Large intestine (tissue), 3 donors: ENCODE measurements at regions not wholly inside any gene's neighbourhood (a gene's known extent, or its start where the extent isn't known, plus 50 kb on each side); places are given as distances from the start of the nearest gene placed in this dataset.

ENCODE experiments used
- DNase-seq, 2 donors: peaks; one replicate each; pipeline versions ENCODE4 v3.0.0 to v3.0.0-alpha.2; 2013
- H3K27ac ChIP-seq: one replicate; pipeline ENCODE4 v1.5.1; 2013; ENCODE audit warnings: low read length
- H3K27me3 ChIP-seq: 2 replicates; pipeline ENCODE4 v1.6.1; 2013; ENCODE audit warnings: low read length; ENCODE audit not compliant: control insufficient read depth, insufficient read depth
- H3K36me3 ChIP-seq: 2 replicates; pipeline ENCODE4 v1.6.1; 2013; ENCODE audit warnings: low read length; ENCODE audit not compliant: control insufficient read depth, insufficient read depth
- H3K4me1 ChIP-seq: one replicate; pipeline ENCODE4 v1.6.1; 2013; ENCODE audit warnings: low read length; ENCODE audit not compliant: control insufficient read depth, insufficient read depth
- H3K4me3 ChIP-seq: one replicate; pipeline ENCODE4 v1.5.1; 2013; ENCODE audit warnings: low read length
- H3K9me3 ChIP-seq: one replicate; pipeline ENCODE4 v1.6.1; 2013; ENCODE audit warnings: mild to moderate bottlenecking, low read depth, low read length, moderate library complexity; ENCODE audit not compliant: control insufficient read depth
- WGBS: methylation state at CpG from one replicate; pipeline ENCODE4 v1.1.5; 2013; ENCODE audit warnings: low lambda C conversion rate; ENCODE audit not compliant: insufficient coverage; 5-methylcytosine and 5-hydroxymethylcytosine counted together

DNA sequence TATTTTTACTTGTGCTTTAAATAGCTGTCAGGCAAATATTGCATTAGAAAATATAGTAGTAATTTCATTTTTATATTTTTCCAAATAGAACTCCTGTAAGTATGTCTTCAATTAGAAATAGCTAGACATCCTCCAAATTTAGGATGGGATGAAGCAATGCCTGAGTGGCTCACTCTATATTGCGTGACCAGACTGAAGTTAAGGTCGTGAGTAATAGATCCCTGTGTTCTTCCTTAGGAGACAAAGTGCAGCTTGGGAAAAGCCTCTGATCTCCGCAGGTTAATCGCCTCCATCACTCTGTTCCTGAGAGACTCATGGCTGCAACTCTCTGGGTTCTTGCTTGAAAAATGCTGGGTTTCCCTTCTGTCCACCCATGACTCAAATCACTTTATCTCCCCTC lies 484.8 kb upstream of the ANKRD30A start:
- no peaks in the 10 kb centered on the region for H3K4me1 ChIP-seq
- DNase-seq: no peak
- no CpG with 5 or more reads among the region's 4 CpGs for WGBS
- H3K4me3 ChIP-seq: no peak overlapping the region
- no peaks in the 10 kb centered on the region for H3K27me3 ChIP-seq
- H3K27ac ChIP-seq: no peak overlapping the region
- no peaks in the 10 kb centered on the region for H3K36me3 ChIP-seq
- H3K9me3 ChIP-seq: no peaks in the 10 kb centered on the region

GRCh38 chr10:36638462-36639155 lies 486.8 kb upstream of the ANKRD30A start:
- Histone ChIP-seq H3K9me3 (no peaks in the 10 kb centered on the region), H3K27me3 (no peaks in the 10 kb centered on the region), H3K27ac (no peak overlapping the region), H3K4me1 (no peaks in the 10 kb centered on the region), H3K36me3 (no peaks in the 10 kb centered on the region), H3K4me3 (no peak overlapping the region)
- WGBS: no CpG with 5 or more reads among the region's 3 CpGs
- no peak for DNase-seq

- H3K27me3 ChIP-seq: no peaks in the 10 kb centered on the region
- H3K27ac ChIP-seq: no peak overlapping the region
- H3K36me3 ChIP-seq: no peaks in the 10 kb centered on the region
- peaks cover 1% of the 10 kb centered on the region for H3K9me3 ChIP-seq
- no peak overlapping the region for H3K4me3 ChIP-seq
- 77% methylated on average over 2 of the region's 2 CpGs for WGBS
- no peaks in the 10 kb centered on the region for H3K4me1 ChIP-seq
- no peak for DNase-seq
Observed at GRCh38 chr10:36636879-36637278, 488.5 kb upstream of the ANKRD30A start.

- Histone ChIP-seq H3K27ac (no peak overlapping the region), H3K9me3 (peaks cover 6% of the 10 kb centered on the region), H3K27me3 (no peaks in the 10 kb centered on the region), H3K36me3 (no peaks in the 10 kb centered on the region), H3K4me3 (no peak overlapping the region), H3K4me1 (no peaks in the 10 kb centered on the region)
- WGBS: 67% methylated on average over 1 of the region's 1 CpG
- DNase-seq: no peak
Observed at GRCh38 chr10:36636285-36636839, 489.0 kb upstream of the ANKRD30A start.

DNA sequence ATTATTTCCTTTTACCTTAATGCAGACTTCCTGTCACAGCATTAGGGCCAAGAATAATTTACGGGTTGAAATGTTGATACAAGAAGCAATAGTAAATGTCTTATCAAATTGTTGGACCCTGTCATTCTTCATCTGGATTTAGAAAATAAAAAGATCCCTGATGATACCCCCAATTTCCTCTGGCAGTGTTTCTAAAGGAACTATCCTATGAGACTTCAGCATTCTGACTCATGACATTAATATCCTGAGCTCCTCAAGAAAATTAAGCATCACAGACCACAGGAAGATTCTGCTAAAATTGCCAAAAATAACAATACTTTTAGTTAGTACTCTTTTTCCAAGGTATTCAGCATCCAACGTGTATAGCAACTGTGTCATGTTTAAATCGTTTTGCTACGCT lies 490.5 kb upstream of the ANKRD30A start:
- Histone ChIP-seq H3K36me3 (no peaks in the 10 kb centered on the region), H3K4me1 (no peaks in the 10 kb centered on the region), H3K4me3 (no peak overlapping the region), H3K27me3 (no peaks in the 10 kb centered on the region), H3K9me3 (peaks cover 7% of the 10 kb centered on the region), H3K27ac (no peak overlapping the region)
- DNase-seq: no peak
- 77% methylated on average over 4 of the region's 4 CpGs for WGBS

DNA sequence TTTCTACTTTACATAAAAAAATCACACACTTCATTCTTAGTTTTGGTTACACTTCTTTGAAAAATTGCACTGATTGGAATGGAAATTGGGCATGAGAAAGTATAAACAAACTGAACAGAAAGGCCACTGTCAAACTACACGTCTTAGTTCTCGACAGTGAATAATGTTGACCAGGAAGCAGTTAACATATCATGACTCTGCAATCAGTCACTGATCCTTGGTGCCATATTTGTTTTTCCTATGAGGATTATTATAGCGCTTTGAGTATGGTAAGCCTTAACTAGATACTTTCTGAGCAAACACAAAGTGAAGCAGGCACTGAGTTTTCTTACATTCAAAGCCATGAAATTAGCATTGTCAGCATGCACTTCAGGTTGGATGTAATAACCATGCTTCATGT lies 495.1 kb upstream of the ANKRD30A start:
- no CpG with 5 or more reads among the region's 3 CpGs for WGBS
- DNase-seq: no peak
- Histone ChIP-seq H3K27ac (no peak overlapping the region), H3K27me3 (no peaks in the 10 kb centered on the region), H3K4me3 (no peak overlapping the region), H3K9me3 (peaks cover 7% of the 10 kb centered on the region), H3K36me3 (no peaks in the 10 kb centered on the region), H3K4me1 (no peaks in the 10 kb centered on the region)

GRCh38 chr10:36629476-36629875 lies 495.9 kb upstream of the ANKRD30A start:
- H3K9me3 ChIP-seq: peaks cover 7% of the 10 kb centered on the region

GRCh38 chr10:36624551-36625100 lies 500.8 kb upstream of the ANKRD30A start:
- WGBS: no CpG with 5 or more reads among the region's 3 CpGs
- Histone ChIP-seq H3K9me3 (no peaks in the 10 kb centered on the region), H3K4me1 (no peaks in the 10 kb centered on the region), H3K36me3 (no peaks in the 10 kb centered on the region), H3K4me3 (no peak overlapping the region), H3K27ac (no peak overlapping the region), H3K27me3 (no peaks in the 10 kb centered on the region)
- no peak for DNase-seq

More at GRCh38 chr10:36629476-36629875, 495.9 kb upstream of the ANKRD30A start:
- no peak overlapping the region for H3K27ac ChIP-seq
- H3K36me3 ChIP-seq: no peaks in the 10 kb centered on the region
- no peaks in the 10 kb centered on the region for H3K27me3 ChIP-seq
- H3K4me1 ChIP-seq: no peaks in the 10 kb centered on the region
- DNase-seq: no peak
- WGBS: no CpG with 5 or more reads among the region's 2 CpGs
- no peak overlapping the region for H3K4me3 ChIP-seq

- WGBS: no CpG with 5 or more reads among the region's 2 CpGs
- no peak for DNase-seq
Observed at GRCh38 chr10:36621346-36621745, 504.1 kb upstream of the ANKRD30A start.

DNA sequence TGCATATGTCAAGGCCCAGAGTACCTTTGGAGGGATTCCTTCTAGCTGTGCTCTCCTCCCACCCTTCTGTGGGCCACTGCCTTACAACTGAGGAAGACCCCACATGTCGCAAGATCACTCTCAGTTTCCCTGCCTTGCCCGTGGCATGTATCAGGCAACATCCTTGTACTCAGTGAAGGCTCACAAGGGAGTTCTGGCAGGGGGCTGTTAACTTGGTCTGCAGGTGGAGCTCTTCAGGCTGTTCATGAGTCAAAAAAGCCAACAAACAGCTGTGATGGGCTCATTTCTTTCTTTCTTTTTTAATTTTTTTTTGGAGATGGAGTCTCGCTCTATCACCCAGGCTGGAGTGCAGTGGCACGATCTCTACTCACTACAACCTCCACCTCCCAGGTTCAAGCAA lies 513.0 kb upstream of the ANKRD30A start:
- DNase-seq: no peak
- Histone ChIP-seq H3K36me3 (no peaks in the 10 kb centered on the region), H3K27me3 (no peaks in the 10 kb centered on the region), H3K27ac (no peak overlapping the region), H3K4me3 (no peak overlapping the region), H3K4me1 (no peaks in the 10 kb centered on the region), H3K9me3 (no peaks in the 10 kb centered on the region)
- WGBS: no CpG with 5 or more reads among the region's 4 CpGs

More at GRCh38 chr10:36621346-36621745, 504.1 kb upstream of the ANKRD30A start:
- no peaks in the 10 kb centered on the region for H3K4me1 ChIP-seq
- H3K27ac ChIP-seq: no peak overlapping the region
- no peaks in the 10 kb centered on the region for H3K27me3 ChIP-seq
- H3K4me3 ChIP-seq: no peak overlapping the region
- no peaks in the 10 kb centered on the region for H3K9me3 ChIP-seq
- H3K36me3 ChIP-seq: no peaks in the 10 kb centered on the region

DNA sequence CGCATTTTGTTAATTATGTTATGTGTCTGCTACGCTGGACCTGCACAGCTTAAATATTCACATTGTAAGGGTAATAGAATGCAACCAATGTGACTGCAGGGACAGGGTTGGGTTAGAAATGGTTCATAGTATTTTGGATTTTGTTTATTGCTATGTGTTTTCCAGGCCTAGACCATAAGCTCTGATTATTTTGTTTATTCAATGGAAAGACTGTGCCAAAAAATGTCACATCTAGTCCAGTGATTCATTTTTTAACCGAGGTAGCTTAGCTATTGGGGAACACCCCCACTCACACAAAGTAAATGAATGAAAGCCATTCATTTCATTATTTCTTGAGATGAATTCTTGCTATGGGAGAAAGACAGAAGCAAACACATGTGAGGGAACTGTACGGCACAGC lies 516.5 kb upstream of the ANKRD30A start:
- no peak overlapping the region for H3K27ac ChIP-seq
- WGBS: 75% methylated on average over 1 of the region's 4 CpGs
- H3K9me3 ChIP-seq: no peaks in the 10 kb centered on the region
- H3K27me3 ChIP-seq: no peaks in the 10 kb centered on the region
- no peaks in the 10 kb centered on the region for H3K36me3 ChIP-seq
- no peaks in the 10 kb centered on the region for H3K4me1 ChIP-seq
- no peak overlapping the region for H3K4me3 ChIP-seq
- no peak for DNase-seq
